ENCODE measurements at regions not wholly inside any gene's neighbourhood (a gene's known extent, or its start where the extent isn't known, plus 50 kb on each side); places are given as distances from the start of the nearest gene placed in this dataset.
"Not testable (repeated sequence)": the region's sequence is repeated elsewhere in the genome, so short reads cannot be mapped to it uniquely, and the experiment has no call there.

GRCh38 chr4:81700189-81700588 is 228.5 kb upstream of the RASGEF1B start:
- DNase-seq, result no peak

DNA sequence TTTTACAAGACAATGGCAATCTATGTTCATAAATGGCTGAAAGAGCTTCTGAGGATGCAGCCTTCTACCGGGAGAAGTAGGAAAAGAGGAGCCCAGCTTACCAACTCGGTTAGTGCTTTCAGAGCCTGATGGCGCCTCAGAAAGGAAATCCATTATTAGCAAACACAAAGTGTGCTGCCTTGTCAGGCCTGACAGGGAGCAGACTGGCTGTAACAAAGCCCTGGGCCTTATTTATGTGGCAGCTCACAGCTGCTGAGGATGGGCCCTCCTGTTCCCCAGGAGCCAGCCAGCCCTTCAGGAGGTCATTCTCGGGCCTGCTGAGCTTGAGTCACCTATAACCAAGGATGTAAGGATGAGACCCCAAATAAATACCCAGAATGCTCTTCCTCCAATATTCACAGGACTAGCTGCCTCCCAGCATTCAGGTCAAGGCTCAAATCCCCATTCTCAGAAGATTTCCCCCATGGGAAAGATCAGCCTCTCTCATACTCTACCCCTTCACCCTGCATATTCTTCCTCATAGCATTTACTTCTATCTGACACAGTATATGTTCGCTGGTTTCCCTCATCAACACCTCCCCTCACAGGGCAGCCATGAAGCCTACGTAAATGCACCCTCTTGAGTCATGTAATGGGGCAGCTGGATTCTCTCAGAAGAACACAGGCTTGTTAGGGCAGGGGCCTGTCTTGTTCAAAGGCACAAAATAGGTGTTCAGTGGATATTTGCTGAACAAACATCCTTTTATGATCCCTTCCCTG is 227.0 kb upstream of the RASGEF1B start:
- no peak for DNase-seq

- DNase-seq, result no peak
Measured at GRCh38 chr4:81694176-81694913, 222.6 kb upstream of the RASGEF1B start.

DNA sequence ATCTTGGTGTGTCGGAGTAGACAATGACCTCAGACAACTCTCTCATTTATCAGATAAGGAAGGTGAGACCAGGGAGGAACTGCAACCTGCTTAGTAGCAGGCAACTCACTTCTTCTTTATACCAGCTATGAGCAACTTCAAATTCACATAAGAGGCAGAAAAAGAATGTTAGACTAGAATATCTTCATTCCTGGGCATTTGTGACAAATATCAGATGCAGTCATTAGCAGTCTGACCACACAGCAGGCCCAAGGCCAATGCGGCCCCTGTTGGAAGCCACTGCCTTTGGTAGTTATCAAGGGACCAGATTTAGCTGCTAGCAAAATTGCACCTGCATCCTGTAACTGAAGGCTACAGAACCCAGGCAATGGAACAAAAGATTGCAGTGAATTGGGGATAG is 219.2 kb upstream of the RASGEF1B start:
- DNase-seq, result no peak

DNA sequence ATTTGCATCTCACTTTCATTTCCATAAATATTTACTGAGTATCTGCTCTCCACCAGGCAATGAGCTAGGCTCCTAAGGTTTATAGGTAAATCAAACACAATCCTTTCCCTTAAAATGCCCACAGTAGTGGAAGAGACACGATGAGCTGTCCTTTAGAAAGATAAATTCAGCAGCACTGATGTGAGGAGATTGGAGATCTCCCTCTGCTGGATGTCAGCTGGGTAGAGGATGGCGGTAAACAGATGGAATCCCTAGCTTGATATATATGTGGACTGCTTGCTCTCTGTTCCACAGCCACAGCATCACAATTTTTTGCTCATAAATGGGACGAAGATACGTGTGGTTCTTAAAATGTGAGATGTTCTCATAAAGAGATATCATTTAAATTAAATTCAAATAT is 216.4 kb upstream of the RASGEF1B start:
- no peak for DNase-seq

DNA sequence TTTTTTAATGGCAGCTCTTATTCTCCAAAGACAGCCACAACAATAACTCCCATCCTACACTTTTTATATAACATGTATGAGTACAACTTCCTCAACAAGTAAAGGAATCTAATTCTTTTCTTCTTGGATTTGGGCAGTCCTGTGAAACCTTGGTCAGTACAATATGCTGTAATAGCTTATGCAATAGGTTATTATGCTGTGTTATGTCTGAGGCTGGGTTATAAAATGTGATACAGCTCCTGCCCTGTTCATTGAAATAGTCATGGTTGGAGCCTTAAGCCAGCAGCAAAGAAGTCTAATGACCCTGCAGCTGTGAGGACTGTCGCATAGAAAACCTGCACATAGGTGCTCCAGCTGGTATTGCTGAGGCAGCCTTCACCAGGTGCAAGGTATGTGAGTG is 215.8 kb upstream of the RASGEF1B start:
- no peak for DNase-seq

- DNase-seq, result no peak
Measured at GRCh38 chr4:81685104-81685503, 213.4 kb upstream of the RASGEF1B start.

DNA sequence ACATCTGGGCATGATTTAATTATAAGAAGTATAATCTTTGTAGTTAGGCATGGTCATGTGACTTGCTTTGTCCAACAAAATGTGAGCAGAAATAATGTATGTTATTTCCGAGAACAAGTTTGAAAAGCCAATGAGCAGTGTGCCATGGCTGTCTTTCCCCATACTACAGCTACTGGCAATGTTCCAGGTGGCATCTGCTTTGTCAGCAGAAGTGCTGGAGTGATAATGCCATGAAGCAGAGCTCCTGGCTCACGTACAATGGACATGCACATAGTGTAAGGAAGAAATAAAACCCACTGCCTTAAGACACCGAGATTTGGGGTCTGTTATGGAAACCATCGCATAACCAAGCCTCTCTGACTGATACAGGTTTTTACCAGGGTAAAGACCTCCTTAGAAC is 212.6 kb upstream of the RASGEF1B start:
- no peak for DNase-seq

DNA sequence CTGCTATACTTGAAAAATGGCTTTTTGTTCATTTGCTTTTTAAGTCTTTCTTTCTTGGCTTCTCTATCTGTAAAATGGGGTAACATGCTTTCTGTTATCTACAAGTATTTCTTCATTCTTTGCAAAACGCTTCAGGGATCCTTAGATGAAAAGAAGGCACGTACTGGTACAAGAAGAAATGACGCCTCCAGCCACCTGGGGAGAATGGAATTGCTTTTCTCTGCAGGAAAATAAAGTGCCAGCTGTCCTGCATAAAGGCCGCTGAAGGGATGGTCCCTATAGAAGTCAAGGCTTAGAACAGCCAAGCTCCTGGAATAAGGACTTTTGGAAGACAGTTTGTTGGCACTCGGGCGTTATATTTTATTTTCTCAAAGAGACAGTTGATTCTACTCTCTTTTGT is 210.8 kb upstream of the RASGEF1B start:
- DNase-seq, result no peak

GRCh38 chr4:81679315-81679714 is 207.6 kb upstream of the RASGEF1B start:
- DNase-seq, result no peak

- DNase-seq, result no peak
Measured at GRCh38 chr4:81678801-81679200, 207.1 kb upstream of the RASGEF1B start.

DNA sequence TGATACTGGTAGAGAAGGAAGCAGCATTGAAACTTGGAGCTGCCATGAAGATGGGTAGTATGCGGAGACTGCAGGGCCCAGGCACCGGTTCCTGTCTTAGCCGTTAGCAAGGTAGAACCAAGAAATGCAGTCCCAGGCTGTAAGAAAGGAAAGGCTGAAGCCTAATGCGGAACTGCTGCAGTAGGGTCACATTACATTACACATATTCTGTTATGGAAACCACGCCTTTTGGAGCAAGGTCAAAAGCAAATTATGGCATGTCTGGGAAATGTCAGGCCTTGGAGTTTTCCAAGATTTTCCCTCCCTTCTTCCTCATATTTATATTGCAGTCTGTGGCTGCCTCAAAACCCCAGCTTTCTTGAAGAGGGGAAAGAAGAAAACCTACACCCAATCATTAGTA is 204.8 kb upstream of the RASGEF1B start:
- no peak for DNase-seq

GRCh38 chr4:81675791-81676393 is 204.2 kb upstream of the RASGEF1B start:
- no peak for DNase-seq

DNA sequence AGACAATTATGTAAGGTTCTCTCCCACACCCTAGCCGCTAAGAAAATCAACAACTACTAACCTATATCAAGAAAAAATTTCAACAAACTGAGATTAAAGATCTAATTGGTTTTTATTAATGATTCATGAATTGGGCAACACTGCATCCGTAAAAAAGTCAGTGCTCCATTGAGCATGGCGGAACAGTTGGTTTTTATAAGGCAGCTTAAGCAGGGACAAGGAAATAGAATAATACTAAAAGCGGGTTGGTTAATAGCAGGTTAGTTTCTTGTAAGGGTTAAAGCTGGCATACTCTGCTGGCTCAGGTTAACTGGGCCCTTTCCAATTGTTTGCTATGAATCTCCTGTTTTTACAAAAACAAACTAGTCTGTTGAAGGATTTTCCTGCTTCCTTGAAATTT is 202.3 kb upstream of the RASGEF1B start:
- DNase-seq, result no peak

DNA sequence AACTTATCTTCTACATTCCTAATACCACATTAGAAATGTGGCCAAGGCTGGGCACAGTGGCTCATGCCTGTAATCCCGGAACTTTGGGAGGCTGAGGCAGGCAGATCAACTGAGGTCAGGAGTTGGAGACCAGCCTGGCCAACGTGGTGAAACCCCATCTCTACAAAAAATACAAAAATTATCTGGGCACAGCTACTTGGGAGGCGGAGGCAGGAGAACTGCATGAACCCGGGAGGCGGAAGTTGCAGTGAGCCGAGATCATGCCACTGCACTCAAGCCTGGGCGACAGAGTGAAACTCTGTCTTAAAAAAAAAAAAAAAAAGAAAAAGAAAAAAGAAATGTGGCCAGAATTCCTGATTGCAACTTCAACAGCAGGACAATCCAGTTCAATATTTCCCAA is 196.6 kb upstream of the RASGEF1B start:
- not testable (repeated sequence) for DNase-seq

- no peak for DNase-seq
Measured at GRCh38 chr4:81667539-81667938, 195.8 kb upstream of the RASGEF1B start.

GRCh38 chr4:81666491-81666890 is 194.8 kb upstream of the RASGEF1B start:
- DNase-seq, result no peak

DNA sequence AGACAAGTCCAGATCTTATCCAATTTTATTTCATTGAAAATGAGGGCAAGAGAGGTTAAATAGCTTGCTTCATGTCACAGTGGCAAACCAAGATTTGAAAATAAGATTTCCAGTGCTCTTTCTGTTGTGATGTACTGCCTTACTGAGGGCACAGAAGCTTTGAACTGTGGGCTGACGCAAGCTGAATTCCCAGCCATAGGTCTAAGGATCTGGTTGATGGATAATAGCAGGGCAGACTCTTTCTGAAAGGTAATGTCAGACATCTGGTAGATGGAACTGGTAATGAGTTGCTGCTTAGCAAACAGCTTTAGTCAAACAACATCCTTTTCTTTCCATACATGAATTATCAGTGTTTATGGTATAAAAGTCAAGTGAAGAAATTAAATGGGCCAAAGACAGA is 193.9 kb upstream of the RASGEF1B start:
- DNase-seq, result no peak

- no peak for DNase-seq
Measured at GRCh38 chr4:81665045-81665444, 193.3 kb upstream of the RASGEF1B start.

DNA sequence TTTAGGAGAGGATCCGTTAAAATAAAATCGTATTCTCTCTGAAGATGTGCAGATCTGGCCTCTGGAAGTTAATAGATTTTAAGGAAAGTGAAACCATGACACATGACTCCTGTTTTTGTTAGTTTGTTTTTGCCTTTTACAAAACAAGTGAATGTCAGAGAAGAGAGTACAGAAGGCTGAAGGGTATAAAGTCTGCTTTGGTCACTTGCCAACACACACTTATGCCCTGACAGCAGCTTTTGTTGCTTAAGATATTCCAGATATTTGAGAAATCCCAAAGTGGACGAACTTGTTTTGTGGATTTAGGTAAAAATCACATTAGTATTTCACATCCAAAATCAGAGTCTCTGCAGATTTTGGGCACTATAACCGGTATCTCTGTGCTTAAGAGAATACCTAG is 192.4 kb upstream of the RASGEF1B start:
- peak; percentile 11 for DNase-seq

- DNase-seq, result no peak
Measured at GRCh38 chr4:81663368-81663767, 191.7 kb upstream of the RASGEF1B start.

DNA sequence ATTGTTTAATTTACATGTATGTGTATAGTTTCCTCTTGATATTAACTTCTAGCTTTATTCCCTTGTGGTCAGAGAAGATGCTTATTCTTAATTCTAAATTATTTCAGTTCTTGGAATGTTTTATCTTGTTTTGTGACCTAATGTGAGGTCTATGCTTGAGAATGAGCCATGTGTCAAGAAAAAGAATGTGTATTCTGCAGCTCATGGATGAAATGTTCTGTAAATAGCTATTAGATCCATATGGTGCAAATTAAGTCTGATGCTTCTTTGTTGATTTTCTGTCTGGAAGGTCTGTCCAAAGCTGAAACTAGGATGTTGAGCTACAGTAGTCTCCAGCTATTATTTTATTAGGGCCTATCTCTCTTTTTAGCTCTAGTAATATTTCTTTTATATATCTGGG is 187.3 kb upstream of the RASGEF1B start:
- no peak for DNase-seq

- no peak for DNase-seq
Measured at GRCh38 chr4:81652069-81652478, 180.4 kb upstream of the RASGEF1B start.

DNA sequence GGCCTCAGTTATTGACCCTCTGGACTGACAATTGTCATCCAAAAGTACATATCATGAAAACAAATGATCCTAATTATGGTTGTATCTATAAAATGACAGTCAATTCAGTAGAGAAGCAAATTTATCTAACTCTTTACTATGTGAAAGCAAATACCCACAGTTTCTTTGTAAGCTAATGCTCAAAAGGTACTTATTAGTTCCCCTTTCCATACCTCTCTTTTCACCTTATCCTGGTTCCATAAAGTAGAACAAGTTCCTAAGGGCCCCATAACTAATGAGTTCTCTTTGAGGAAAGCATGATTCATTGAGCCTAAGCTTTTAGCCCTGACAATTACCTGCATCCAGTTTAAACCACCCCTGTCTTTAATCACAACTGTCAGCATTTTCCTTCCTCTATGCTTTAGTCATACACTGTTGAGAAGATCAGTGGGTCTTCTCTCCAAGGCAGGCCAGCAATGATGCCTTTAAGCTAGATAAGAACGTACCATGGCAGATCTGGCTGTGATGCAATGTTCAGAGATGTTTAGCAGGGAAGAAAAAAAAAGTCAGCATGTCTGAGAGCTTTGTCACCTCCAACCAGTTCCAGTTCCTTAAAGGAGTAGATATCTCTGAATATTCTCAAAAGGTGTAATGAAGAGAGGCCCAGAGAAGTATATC is 179.7 kb upstream of the RASGEF1B start:
- peak; percentile 50 for DNase-seq

Data from NCI-H2029 (cell line).